ENCODE measurements at regions not wholly inside any gene's neighbourhood (a gene's known extent, or its start where the extent isn't known, plus 50 kb on each side); places are given as distances from the start of the nearest gene placed in this dataset.

- peaks cover 10% of the 10 kb centered on the region for H3K36me3 Mint-ChIP-seq (ENCODE audit: insufficient read depth, unreplicated experiment)
- H3K27ac Mint-ChIP-seq (ENCODE audit: low read depth, unreplicated experiment): no peak overlapping the region
- DNase-seq (ENCODE audit: unreplicated experiment): no peak
- H3K9me3 Mint-ChIP-seq (ENCODE audit: unreplicated experiment): no peaks in the 10 kb centered on the region
- intact Hi-C loops (cut with micrococcal nuclease): no loop called here
- no peaks in the 10 kb centered on the region for H3K27me3 Mint-ChIP-seq (ENCODE audit: insufficient read depth, unreplicated experiment)
- no peak for TF ChIP-seq CTCF (IDR thresholded peaks at IDR 0.05; ENCODE audit: unreplicated experiment)
- BruUV-seq (replicated peaks): no TSS peak
- H3K4me1 Mint-ChIP-seq (ENCODE audit: insufficient read depth, unreplicated experiment): peaks cover 39% of the 10 kb centered on the region
- POLR2A ChIA-PET: interaction anchor here (0.6 to 0.8 kb wide), 6 partner anchors 12 to 352 kb away, joined by 3 to 4 read pairs (median 3); no protein-coding TSS in a partner anchor
- CTCF ChIA-PET: interaction anchor here (0.6 to 4.0 kb wide), 3 partner anchors 12 to 1242 kb away, joined by 3 to 12 read pairs (median 3); no protein-coding TSS in a partner anchor
- no peak overlapping the region for H3K4me3 Mint-ChIP-seq (ENCODE audit: unreplicated experiment)
Measured at GRCh38 chr10:78953113-78953798, 115.5 kb upstream of the ZMIZ1 start.

- intact Hi-C loops (cut with micrococcal nuclease): no loop called here
- Mint-ChIP-seq H3K36me3 (ENCODE audit: insufficient read depth, unreplicated experiment) (peaks cover 10% of the 10 kb centered on the region), H3K27me3 (ENCODE audit: insufficient read depth, unreplicated experiment) (no peaks in the 10 kb centered on the region), H3K9me3 (ENCODE audit: unreplicated experiment) (no peaks in the 10 kb centered on the region), H3K4me1 (ENCODE audit: insufficient read depth, unreplicated experiment) (peaks cover 34% of the 10 kb centered on the region), H3K27ac (ENCODE audit: low read depth, unreplicated experiment) (no peak overlapping the region), H3K4me3 (ENCODE audit: unreplicated experiment) (no peak overlapping the region)
- no peak for DNase-seq (ENCODE audit: unreplicated experiment)
- ChIA-PET CTCF (interaction anchor here (0.6 to 4.0 kb wide), 2 partner anchors 21 to 1242 kb away, joined by 3 to 12 read pairs; no protein-coding TSS in a partner anchor), POLR2A (interaction anchor here (0.6 to 0.8 kb wide), 2 partner anchors 12 to 133 kb away, joined by 3 read pairs; no protein-coding TSS in a partner anchor)
- no TSS peak for BruUV-seq (replicated peaks)
- TF ChIP-seq CTCF (IDR thresholded peaks at IDR 0.05; ENCODE audit: unreplicated experiment): no peak
Measured at GRCh38 chr10:78953799-78954297, 114.9 kb upstream of the ZMIZ1 start.

- CTCF ChIA-PET: interaction anchor here (0.5 to 4.0 kb wide), 4 partner anchors 9 to 104 kb away, joined by 3 to 12 read pairs (median 4); no protein-coding TSS in a partner anchor
- H3K27ac Mint-ChIP-seq (ENCODE audit: low read depth, unreplicated experiment): no peak overlapping the region
- H3K36me3 Mint-ChIP-seq (ENCODE audit: insufficient read depth, unreplicated experiment): peaks cover 10% of the 10 kb centered on the region
- H3K27me3 Mint-ChIP-seq (ENCODE audit: insufficient read depth, unreplicated experiment): no peaks in the 10 kb centered on the region
- no peaks in the 10 kb centered on the region for H3K9me3 Mint-ChIP-seq (ENCODE audit: unreplicated experiment)
- BruUV-seq (replicated peaks): no TSS peak
- no peak for DNase-seq (ENCODE audit: unreplicated experiment)
- H3K4me1 Mint-ChIP-seq (ENCODE audit: insufficient read depth, unreplicated experiment): peaks cover 25% of the 10 kb centered on the region
- intact Hi-C loops (cut with micrococcal nuclease): no loop called here
- TF ChIP-seq CTCF (IDR thresholded peaks at IDR 0.05; ENCODE audit: unreplicated experiment): no peak
- POLR2A ChIA-PET: no interaction called here
- no peak overlapping the region for H3K4me3 Mint-ChIP-seq (ENCODE audit: unreplicated experiment)
Measured at GRCh38 chr10:78954689-78955088, 114.1 kb upstream of the ZMIZ1 start.

- no peak for TF ChIP-seq CTCF (IDR thresholded peaks at IDR 0.05; ENCODE audit: unreplicated experiment)
- intact Hi-C loops (cut with micrococcal nuclease): no loop called here
- peaks cover 11% of the 10 kb centered on the region for H3K36me3 Mint-ChIP-seq (ENCODE audit: insufficient read depth, unreplicated experiment)
- no peak overlapping the region for H3K4me3 Mint-ChIP-seq (ENCODE audit: unreplicated experiment)
- DNase-seq (ENCODE audit: unreplicated experiment): no peak
- H3K9me3 Mint-ChIP-seq (ENCODE audit: unreplicated experiment): no peaks in the 10 kb centered on the region
- no peak overlapping the region for H3K27ac Mint-ChIP-seq (ENCODE audit: low read depth, unreplicated experiment)
- BruUV-seq (replicated peaks): no TSS peak
- H3K27me3 Mint-ChIP-seq (ENCODE audit: insufficient read depth, unreplicated experiment): no peaks in the 10 kb centered on the region
- H3K4me1 Mint-ChIP-seq (ENCODE audit: insufficient read depth, unreplicated experiment): peaks cover 21% of the 10 kb centered on the region
- ChIA-PET CTCF (interaction anchor here (0.5 to 4.0 kb wide), 3 partner anchors 20 to 105 kb away, joined by 3 to 12 read pairs (median 5); no protein-coding TSS in a partner anchor), POLR2A (no interaction called here)
Measured at GRCh38 chr10:78955206-78955605, 113.6 kb upstream of the ZMIZ1 start.

All from MCF 10A (cell line).